22Rv1 (cell line): ENCODE measurements at regions not wholly inside any gene's neighbourhood (a gene's known extent, or its start where the extent isn't known, plus 50 kb on each side); places are given as distances from the start of the nearest gene placed in this dataset.

Experiments
- ZFX ChIP-seq: fragments of 450-650 bp; IDR thresholded peaks from 2 replicates; pipeline ENCODE4 v1.6.1; 2017; ENCODE audit warnings: antibody characterized with exemption, borderline replicate concordance
- TF ChIP-seq, protein P1 (sequence below): fragments of 450-650 bp; IDR thresholded peaks from 2 replicates; pipeline ENCODE4 v1.5.1; 2017; ENCODE audit warnings: mild to moderate bottlenecking

DNA sequence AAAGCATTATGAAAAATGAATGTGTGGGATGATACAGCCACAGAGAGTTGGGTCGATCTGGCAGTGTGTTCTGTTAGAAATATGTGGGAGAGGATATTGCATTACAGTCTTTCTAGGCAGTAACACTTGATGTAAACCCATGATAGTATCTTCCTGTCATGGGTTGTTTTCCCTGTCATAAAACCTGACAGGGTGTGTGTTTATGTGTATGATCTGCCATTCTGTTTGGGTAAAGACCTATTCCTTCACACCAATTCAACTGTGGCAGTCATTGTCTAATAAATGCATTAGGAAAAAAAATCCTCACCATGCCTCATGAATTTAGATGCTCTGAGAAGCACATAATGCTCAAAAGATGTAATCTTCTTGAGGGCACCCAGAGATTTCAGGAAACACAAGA, 501.7 kb downstream of the CDY2B start:
- TF ChIP-seq, protein P1, sequence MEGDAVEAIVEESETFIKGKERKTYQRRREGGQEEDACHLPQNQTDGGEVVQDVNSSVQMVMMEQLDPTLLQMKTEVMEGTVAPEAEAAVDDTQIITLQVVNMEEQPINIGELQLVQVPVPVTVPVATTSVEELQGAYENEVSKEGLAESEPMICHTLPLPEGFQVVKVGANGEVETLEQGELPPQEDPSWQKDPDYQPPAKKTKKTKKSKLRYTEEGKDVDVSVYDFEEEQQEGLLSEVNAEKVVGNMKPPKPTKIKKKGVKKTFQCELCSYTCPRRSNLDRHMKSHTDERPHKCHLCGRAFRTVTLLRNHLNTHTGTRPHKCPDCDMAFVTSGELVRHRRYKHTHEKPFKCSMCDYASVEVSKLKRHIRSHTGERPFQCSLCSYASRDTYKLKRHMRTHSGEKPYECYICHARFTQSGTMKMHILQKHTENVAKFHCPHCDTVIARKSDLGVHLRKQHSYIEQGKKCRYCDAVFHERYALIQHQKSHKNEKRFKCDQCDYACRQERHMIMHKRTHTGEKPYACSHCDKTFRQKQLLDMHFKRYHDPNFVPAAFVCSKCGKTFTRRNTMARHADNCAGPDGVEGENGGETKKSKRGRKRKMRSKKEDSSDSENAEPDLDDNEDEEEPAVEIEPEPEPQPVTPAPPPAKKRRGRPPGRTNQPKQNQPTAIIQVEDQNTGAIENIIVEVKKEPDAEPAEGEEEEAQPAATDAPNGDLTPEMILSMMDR = no peak
- no peak for TF ChIP-seq ZFX
